IPS-NIHi11 (cell line): ENCODE measurements at regions not wholly inside any gene's neighbourhood (a gene's known extent, or its start where the extent isn't known, plus 50 kb on each side); places are given as distances from the start of the nearest gene placed in this dataset.

Source experiments
- DNase-seq: peaks from one replicate; pipeline ENCODE4 v3.0.0; 2012; ENCODE audit warnings: mixed read lengths, low spot score

- no peak for DNase-seq
Observed at GRCh38 chr11:97428247-97428790, 1038.5 kb downstream of the JRKL start.

GRCh38 chr11:97430877-97431276 lies 1041.1 kb downstream of the JRKL start:
- no peak for DNase-seq

GRCh38 chr11:97432926-97433325 lies 1043.1 kb downstream of the JRKL start:
- no peak for DNase-seq

- DNase-seq: no peak
Observed at GRCh38 chr11:97445561-97445960, 1055.7 kb downstream of the JRKL start.

GRCh38 chr11:97451441-97451840 lies 1061.6 kb downstream of the JRKL start:
- DNase-seq: no peak

GRCh38 chr11:97454988-97455387 lies 1065.2 kb downstream of the JRKL start:
- DNase-seq: no peak

GRCh38 chr11:97460091-97460490 lies 1070.3 kb downstream of the JRKL start:
- no peak for DNase-seq

- DNase-seq: no peak
Observed at GRCh38 chr11:97461044-97461880, 1071.4 kb downstream of the JRKL start.

- DNase-seq: peak; percentile 16
Observed at GRCh38 chr11:97461934-97462333, 1072.1 kb downstream of the JRKL start.

- no peak for DNase-seq
Observed at GRCh38 chr11:97463891-97464290, 1074.1 kb downstream of the JRKL start.

- DNase-seq: no peak
Observed at GRCh38 chr11:97471480-97471879, 1081.7 kb downstream of the JRKL start.

- no peak for DNase-seq
Observed at GRCh38 chr11:97487387-97487786, 1097.6 kb downstream of the JRKL start.

GRCh38 chr11:97498891-97499290 lies 1109.1 kb downstream of the JRKL start:
- DNase-seq: no peak

- no peak for DNase-seq
Observed at GRCh38 chr11:97502201-97502600, 1112.4 kb downstream of the JRKL start.

- no peak for DNase-seq
Observed at GRCh38 chr11:97506076-97506759, 1116.4 kb downstream of the JRKL start.

- no peak for DNase-seq
Observed at GRCh38 chr11:97514446-97514845, 1124.6 kb downstream of the JRKL start.

GRCh38 chr11:97516688-97517087 lies 1126.9 kb downstream of the JRKL start:
- DNase-seq: peak; percentile 7

- DNase-seq: no peak
Observed at GRCh38 chr11:97525273-97525672, 1135.5 kb downstream of the JRKL start.

GRCh38 chr11:97537407-97538150 lies 1147.8 kb downstream of the JRKL start:
- no peak for DNase-seq

- DNase-seq: no peak
Observed at GRCh38 chr11:97544431-97544830, 1154.6 kb downstream of the JRKL start.

GRCh38 chr11:97548280-97548679 lies 1158.5 kb downstream of the JRKL start:
- DNase-seq: no peak

GRCh38 chr11:97557399-97557798 lies 1167.6 kb downstream of the JRKL start:
- DNase-seq: no peak
